ENCODE measurements at regions not wholly inside any gene's neighbourhood (a gene's known extent, or its start where the extent isn't known, plus 50 kb on each side); places are given as distances from the start of the nearest gene placed in this dataset.

DNA sequence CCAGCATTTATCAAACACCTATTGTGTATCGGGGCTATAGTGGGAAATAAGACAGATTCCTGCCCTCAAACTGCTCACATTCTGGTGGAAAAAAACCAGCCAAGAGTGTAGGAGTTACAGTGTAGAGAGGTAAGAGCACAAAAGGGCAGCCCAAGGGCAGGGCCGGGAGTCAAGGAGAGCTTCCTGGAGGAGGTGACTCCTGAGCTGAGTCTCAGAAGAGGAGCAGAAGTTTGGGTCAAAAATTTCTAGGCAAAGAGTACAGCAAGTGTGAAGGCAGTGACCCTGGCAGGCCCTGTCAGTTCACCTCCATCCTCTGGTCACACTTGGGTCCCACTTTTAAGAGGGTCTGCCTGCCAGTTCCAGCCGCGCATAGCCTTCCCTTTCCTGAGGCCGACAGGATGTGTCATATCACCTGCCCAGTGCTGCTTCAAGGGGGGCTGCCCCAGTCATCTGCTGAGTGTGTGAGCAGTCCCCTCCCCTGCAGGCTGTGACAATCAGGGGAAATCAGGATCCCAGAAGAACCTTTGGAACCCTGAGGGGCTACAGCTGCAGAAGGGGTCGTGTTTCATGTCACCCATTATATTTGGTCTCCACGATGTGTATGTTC, 118.4 kb downstream of the GLI2 start:
- no peak for DNase-seq

DNA sequence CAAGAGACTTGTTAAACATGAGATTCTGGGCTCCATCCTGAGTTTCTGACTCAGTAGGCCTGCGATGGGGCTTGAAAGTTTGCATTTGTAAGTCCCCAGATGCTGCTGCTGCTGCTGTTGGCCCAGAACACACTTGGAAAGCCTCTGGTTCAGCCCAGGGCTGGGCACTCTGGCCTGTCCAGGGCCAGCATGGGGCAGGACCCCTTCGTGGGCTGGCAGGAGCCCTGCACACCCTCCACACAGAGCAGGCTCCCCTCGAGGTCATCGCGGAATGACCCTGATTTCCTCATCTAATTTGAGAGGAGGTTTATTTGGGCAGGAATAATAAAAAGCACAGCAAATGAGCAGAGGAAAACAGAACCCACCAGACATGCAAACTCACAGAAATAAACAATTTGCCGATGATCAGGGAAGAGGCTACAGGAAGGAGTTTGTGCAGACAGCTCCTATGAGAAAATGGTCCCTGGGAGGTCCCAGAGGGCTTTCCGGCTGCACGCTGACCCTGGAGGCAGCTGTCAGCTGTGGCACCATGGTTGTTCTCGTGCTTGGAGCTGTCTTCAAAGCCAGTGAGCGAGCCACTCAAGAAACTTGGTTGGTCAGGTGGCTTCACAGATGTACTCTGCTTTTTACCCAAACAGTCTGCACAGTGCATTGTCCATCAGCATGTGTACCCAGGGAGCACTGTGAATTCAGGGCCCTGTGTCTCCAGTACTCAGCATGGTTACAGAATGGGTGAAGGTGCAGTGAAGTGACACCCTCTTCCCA, 119.3 kb downstream of the GLI2 start:
- DNase-seq, result no peak

DNA sequence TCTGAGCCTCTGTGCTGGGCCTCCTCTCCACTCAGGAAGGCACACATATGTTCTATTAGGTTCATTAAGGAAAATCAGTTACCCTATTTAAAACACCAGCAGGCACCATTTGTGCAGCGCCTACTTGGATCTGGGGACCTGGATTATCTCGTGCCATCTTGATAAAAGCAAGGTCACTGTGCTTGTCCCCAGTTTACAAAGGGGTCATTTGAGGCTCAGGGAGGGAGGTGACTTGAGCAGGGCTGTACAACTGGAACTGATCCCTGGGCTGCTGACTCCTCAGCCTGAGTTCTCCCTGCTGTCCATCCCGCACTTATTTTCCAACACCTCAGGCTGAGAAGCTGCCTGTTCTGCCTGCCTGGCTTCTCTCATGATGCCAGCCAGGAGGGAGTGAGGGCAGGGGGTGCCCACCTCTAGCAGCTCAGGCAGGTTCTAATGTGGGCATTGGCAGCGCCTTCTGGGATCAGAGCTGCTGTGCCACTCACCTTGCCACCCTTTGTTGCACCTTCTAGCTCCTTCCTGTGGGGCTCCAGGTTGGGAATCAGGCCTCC, 120.3 kb downstream of the GLI2 start:
- DNase-seq, result no peak

- DNase-seq, result no peak
Observed at GRCh38 chr2:120856421-120856862, 120.8 kb downstream of the GLI2 start.

DNA sequence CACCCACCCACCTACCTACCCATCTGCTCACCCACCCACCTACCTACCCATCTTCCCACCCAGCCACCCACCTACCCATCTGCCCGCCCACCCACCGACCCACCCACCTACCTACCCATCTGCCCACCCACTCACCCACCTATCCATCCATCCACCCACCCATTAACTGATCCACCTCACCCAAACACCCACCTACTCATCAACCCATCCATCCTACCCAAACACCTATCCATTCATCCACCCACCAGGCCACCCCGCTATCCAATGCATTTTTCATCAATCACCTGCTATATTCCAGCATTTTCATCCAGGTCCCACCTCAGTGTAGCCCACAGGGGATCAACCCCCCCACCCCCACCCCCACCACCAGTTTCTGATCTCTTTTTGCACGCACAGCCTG, 121.8 kb downstream of the GLI2 start:
- DNase-seq, result no peak

DNA sequence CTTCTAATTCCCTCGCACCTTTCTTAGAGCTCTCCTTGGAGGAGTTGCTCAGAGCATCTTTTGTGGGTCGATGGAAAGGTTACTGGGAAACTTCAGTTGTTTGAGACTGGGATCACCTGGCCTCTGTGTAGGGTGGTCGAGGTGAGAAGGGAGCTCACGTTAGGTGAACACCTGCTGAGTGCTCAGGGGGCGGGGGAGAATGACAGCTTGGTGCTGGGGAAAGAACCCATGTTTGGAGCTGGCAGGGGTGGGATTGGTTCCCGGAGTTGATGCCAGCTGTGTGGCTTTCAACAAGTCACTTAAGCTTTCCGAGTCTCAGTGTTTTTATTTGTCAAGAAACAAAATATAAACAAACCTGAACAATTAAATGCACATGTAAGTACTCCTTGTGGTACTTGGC, 122.3 kb downstream of the GLI2 start:
- no peak for DNase-seq

DNA sequence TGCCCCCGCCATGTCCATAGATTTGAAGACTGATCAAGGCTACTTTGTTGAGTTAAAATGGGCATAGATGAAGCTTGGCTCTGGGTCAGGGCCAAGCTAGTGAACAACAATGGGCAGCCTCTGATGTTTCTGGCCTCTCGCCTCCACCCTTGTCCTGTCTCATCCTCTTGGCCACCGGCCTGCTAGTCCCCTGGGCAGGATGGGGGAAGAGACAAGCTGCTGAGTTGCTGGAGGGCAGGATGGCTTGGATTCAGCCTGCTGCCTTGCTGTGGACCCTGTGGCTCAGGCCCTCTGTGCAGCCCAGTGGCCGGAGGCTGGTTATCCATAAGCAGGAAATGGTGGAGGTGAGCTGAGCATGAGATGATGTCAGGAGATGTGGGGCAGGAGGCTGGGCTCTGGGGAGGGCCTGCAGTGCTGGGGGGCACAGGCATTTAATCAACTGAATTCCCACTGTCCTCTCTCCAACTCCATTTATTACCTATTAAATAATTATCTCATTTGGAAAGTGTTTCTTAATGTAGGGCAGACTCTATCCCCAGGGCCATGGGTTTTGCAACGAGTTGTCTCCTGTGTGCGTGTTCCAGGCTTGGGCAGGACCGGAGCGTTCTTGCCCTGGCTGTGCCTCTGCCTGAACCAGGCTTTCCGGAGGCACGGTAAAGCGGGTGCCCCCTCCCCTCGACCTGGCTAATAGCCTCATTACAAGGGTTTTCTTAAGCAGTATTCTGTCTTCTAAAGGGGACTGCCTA, 122.9 kb downstream of the GLI2 start:
- no peak for DNase-seq

- DNase-seq, result no peak
Observed at GRCh38 chr2:120859128-120859527, 123.5 kb downstream of the GLI2 start.

- DNase-seq, result no peak
Observed at GRCh38 chr2:120859814-120860578, 124.3 kb downstream of the GLI2 start.

GRCh38 chr2:120860579-120860922, 124.9 kb downstream of the GLI2 start:
- no peak for DNase-seq

DNA sequence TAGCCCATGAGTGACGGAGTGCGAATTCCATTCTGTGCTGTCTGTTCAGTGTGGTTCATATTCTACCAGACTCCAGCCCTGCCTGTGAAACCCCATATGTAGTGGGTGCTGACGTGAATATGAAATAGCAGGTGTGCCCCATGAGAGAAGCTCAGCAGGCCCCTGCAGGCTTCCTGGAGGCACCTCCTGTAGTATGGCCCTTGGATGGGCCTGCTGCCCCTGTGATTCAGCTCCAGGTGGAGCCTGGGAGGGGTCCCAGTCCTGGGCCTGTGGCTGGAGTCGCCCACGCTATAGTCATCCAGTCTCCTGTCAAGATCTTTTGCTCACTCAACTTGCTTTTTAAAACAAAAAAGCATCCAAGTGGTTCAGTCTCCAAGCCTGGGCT, 125.5 kb downstream of the GLI2 start:
- DNase-seq, result no peak

DNA sequence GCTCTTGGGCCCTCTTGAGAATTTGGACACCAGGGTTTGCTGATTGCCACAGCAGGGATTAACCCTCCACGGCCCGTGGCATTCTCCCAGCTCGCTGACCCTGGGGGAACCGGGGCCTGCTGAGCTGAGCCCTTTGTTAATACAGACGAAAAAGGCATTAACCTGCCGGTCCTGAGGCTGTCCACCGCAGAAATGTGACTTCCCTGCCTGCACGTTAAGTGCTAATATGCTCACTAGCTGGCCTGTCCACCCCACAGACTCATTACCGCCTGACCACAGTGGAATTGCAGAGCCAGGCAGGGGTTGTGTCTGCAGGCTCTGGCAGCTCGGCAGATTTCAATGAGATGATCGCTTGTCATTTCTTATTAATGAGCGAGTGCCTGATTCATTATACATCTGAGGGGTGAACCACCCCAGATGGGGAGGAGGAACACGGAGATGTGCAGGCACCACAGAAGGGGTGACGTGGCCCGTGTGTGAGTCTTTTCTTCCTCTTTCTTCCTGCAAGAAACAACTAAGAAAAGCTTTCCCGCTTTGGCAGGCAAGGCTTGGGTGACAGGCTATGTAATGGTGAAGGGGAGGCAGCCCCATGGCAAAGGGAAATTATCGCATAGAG, 126.0 kb downstream of the GLI2 start:
- no peak for DNase-seq

DNA sequence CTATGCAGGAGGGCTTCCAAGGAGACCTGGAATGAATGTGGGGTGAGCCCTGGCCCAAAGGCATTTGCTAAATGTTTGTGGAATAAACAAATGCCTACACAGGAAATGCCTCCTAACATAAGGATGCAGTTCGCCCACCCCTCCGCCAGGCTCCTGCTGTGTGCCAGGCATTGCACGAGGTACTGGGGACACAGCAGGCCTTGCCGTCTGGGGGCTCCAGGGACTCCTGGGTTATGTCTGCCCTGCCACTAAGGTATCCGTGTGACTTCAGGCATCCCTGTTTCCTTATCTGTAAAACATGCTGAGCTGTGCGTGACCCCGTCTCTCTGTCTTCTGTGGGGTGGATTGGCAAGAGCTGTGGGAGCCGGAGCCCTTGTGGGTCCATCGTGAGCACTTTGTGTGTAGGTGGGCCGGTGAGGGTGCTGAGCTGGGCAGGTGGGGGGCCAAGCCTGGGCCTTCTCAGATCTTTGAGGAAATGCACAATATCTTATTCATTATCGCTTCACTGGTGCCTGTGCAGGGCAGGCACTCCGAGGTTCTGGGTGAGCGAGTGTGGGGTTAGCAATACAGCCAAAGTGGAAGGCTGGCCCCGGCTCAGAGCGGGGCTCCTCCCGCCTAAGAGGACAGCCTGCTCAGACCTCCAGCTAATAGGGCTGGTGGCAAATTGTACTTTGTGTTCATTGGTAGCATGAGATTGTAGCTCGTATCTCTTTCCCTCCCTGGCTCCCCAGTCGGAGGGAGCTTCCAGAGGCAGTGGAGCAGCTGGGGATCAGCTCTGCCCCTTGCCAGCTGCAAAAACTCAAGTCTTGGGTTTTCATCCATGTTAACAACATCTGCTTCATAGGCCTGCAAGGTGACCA, 126.8 kb downstream of the GLI2 start:
- no peak for DNase-seq

DNA sequence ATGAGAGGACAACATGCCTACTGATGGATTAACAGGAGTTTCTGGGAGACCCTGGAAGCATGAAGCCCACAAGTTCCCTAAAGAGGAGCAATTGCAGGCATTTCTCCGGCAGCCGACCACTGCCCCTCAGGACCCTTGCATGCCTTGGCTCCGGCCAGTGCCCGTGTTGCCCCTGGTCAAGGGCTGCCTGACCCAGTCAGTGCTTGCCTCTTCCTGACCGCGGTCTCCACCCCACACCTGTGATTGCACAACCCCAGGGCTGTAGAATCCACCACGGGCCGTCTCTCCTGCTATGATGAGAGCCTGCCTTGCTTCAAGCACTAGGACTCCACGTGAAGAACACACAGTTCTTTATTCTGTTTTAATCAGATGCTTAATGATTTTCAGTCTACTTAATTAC, 127.5 kb downstream of the GLI2 start:
- no peak for DNase-seq

DNA sequence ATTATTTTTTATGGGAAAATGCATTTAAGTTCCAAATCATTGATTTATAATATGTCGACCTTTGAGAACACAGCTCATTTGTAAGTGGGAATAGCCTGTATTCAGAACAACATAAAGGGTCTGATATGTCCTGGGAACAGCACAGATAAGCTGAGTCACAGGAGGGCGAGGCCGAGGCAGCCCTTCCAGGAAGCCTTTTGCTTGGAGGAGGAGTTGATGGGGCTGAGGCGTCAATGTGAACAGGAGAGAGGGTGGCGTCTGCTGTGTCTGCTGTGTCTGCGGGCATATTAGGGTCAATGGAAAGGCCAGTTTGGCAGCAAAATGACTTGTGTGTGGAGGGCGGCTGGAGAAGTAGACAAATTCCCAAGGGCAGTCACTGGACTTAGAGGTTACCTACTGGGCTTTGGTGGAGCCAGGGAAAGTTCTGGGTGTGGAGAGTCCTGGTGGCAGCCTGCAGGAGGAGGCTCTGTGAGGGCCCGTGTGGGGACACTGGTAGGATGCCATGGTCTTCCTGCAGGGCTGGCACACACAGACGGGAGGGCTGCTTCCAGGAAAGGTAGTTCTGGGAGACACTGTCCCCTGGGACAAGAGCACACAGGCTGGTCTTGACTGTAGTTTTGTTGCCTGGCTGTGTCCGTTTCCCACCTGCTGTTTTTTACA, 128.1 kb downstream of the GLI2 start:
- no peak for DNase-seq

DNA sequence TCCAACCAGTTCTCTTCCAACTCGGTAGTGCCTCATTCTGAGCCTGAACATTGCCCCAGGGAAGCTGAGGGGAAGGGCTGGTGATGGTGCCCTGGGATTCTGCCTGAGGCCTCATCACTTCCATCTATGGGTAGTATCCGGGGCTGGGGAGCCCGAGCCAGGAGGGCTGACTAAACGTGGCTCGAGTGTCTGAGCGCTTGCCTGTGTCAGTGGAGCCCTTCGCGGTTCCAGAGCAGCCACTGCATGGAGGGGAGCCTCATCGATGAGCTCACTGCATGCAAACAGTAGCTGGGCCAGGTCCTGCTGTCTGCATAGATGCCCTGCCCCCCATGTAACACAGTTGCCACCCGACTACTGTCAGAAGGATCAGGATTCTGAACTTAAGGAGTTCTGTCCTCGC, 129.3 kb downstream of the GLI2 start:
- no peak for DNase-seq

- DNase-seq, result no peak
Observed at GRCh38 chr2:120865656-120866055, 130.0 kb downstream of the GLI2 start.

GRCh38 chr2:120866071-120866470, 130.4 kb downstream of the GLI2 start:
- DNase-seq, result no peak

DNA sequence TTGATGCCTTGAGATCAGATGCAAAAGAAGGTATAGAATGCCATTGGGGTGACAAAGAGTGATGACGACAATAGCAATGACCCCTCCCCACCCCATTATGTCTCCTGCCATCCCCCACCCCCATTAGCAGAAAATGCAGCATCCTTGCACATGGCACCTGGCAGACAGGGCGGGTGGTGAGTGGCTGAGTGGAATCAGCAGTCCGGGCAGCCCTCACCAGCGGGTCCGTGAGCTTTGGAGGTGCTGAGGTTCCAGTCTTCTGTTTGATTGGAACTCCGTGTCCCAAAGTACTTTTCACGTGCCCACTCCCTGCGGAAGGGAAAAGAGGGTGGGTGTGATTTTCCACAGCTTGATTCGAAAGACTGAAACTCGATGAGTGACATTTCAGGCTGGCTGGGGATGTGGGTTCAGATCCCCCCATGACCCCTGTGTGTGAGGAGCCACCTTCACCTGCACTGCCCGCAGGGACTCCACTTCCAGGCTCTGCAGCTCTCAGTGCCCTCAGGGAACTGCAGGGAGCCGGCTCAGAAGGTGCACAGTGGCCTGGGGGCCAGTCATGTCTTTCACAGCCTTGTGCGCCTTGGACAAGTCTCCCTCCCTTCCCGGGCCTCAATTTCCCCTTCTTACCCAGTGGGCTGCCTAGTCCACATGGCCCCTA, 130.9 kb downstream of the GLI2 start:
- no peak for DNase-seq
